HL-60 (cell line): ENCODE measurements at regions not wholly inside any gene's neighbourhood (a gene's known extent, or its start where the extent isn't known, plus 50 kb on each side); places are given as distances from the start of the nearest gene placed in this dataset.

ENCODE experiments used
- CTCF ChIP-seq: IDR thresholded peaks from one replicate; pipeline ENCODE4 v1.5.1; 2011; ENCODE audit warnings: low read length, control low read depth, inconsistent platforms; ENCODE audit not compliant: insufficient read depth
- TF ChIP-seq, protein P1 (sequence below): IDR thresholded peaks from 2 replicates; pipeline ENCODE4 v1.6.1; 2012; ENCODE audit warnings: low read depth; ENCODE audit not compliant: insufficient replicate concordance

GRCh38 chr12:74791365-74791764 lies 253.7 kb downstream of the ATXN7L3B start:
- no peak for TF ChIP-seq CTCF
- TF ChIP-seq, protein P1, sequence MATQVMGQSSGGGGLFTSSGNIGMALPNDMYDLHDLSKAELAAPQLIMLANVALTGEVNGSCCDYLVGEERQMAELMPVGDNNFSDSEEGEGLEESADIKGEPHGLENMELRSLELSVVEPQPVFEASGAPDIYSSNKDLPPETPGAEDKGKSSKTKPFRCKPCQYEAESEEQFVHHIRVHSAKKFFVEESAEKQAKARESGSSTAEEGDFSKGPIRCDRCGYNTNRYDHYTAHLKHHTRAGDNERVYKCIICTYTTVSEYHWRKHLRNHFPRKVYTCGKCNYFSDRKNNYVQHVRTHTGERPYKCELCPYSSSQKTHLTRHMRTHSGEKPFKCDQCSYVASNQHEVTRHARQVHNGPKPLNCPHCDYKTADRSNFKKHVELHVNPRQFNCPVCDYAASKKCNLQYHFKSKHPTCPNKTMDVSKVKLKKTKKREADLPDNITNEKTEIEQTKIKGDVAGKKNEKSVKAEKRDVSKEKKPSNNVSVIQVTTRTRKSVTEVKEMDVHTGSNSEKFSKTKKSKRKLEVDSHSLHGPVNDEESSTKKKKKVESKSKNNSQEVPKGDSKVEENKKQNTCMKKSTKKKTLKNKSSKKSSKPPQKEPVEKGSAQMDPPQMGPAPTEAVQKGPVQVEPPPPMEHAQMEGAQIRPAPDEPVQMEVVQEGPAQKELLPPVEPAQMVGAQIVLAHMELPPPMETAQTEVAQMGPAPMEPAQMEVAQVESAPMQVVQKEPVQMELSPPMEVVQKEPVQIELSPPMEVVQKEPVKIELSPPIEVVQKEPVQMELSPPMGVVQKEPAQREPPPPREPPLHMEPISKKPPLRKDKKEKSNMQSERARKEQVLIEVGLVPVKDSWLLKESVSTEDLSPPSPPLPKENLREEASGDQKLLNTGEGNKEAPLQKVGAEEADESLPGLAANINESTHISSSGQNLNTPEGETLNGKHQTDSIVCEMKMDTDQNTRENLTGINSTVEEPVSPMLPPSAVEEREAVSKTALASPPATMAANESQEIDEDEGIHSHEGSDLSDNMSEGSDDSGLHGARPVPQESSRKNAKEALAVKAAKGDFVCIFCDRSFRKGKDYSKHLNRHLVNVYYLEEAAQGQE, result no peak
